Panc1 (cell line): ENCODE measurements at regions not wholly inside any gene's neighbourhood (a gene's known extent, or its start where the extent isn't known, plus 50 kb on each side); places are given as distances from the start of the nearest gene placed in this dataset.

ENCODE experiments used
- ATAC-seq: fragments of 200-7000 bp; cut with Tn5 transposase; 2 replicates; pipeline ENCODE4 v1.9.1; 2020; ENCODE audit warnings: mild to moderate bottlenecking, moderate library complexity
- BruUV-seq: library from RNA; stranded (reverse); fragments of 400-500 nt; replicated peaks from 2 replicates; lab custom pipeline; 2021; lab: Mats Ljungman, UMichigan
- CTCF ChIA-PET: fragments of 300-600 bp; sonication (Branson Sonifier 250); formaldehyde crosslinking; loops from one replicate; lab custom pipeline; 2022; ENCODE audit warnings: antibody characterized with exemption; lab: Charles Lee
- POLR2A ChIA-PET: fragments of 300-600 bp; sonication (Branson Sonifier 250); formaldehyde crosslinking; loops from one replicate; lab custom pipeline; 2022; ENCODE audit warnings: antibody characterized with exemption; lab: Charles Lee
- DNase-seq: peaks from one replicate; pipeline ENCODE4 v3.0.0-alpha.2; 2010; ENCODE audit warnings: low read depth, low spot score
- H3K27ac ChIP-seq: 2 replicates; pipeline ENCODE4 v1.5.1; 2011; ENCODE audit warnings: mild to moderate bottlenecking, low read length, inconsistent platforms
- H3K27me3 ChIP-seq: fragments of 200-500 bp; sonication (Bioruptor generic); 2 replicates; pipeline ENCODE4 v1.6.0; 2014; ENCODE audit warnings: low read length, inconsistent platforms; ENCODE audit not compliant: control insufficient read depth, insufficient read depth
- H3K36me3 ChIP-seq: fragments of 200-500 bp; sonication (Bioruptor generic); 2 replicates; pipeline ENCODE4 v1.5.1; 2014; ENCODE audit warnings: inconsistent platforms, mild to moderate bottlenecking, low read length, moderate library complexity; ENCODE audit not compliant: control insufficient read depth, insufficient read depth
- H3K4me1 ChIP-seq: 2 replicates; pipeline ENCODE4 v1.5.1; 2011; ENCODE audit warnings: inconsistent platforms, mild to moderate bottlenecking, low read length, moderate library complexity; ENCODE audit not compliant: control insufficient read depth, insufficient read depth
- H3K4me3 ChIP-seq, 2 experiments: 2 replicates each; pipeline ENCODE4 v1.5.1; 2011 to 2012; ENCODE audit warnings: low read depth in 2 of 2, low read length in 2 of 2, mild to moderate bottlenecking in 2 of 2, inconsistent platforms in 1 of 2, moderate library complexity in 1 of 2
- H3K9me3 ChIP-seq: fragments of 200-500 bp; sonication (Bioruptor generic); 2 replicates; pipeline ENCODE4 v1.5.1; 2014; ENCODE audit warnings: low read depth, mild to moderate bottlenecking, inconsistent platforms, low read length, moderate library complexity; ENCODE audit not compliant: control insufficient read depth, insufficient read depth
- POLR2AphosphoS5 ChIP-seq: IDR thresholded peaks from 2 replicates; pipeline ENCODE4 v1.6.1; 2012; ENCODE audit warnings: mild to moderate bottlenecking, low read depth, low read length, moderate library complexity
- REST ChIP-seq, 2 experiments: IDR thresholded peaks; 2 replicates each; pipeline ENCODE4 v1.6.1; 2011 to 2012; ENCODE audit warnings: low read depth in 2 of 2, control low read depth in 1 of 2, low read length in 1 of 2, mild to moderate bottlenecking in 1 of 2, moderate library complexity in 1 of 2; ENCODE audit not compliant: insufficient read depth in 1 of 2
- SIN3A ChIP-seq: IDR thresholded peaks from 2 replicates; pipeline ENCODE4 v1.6.1; 2012; ENCODE audit warnings: low read depth, mild to moderate bottlenecking, low read length, moderate library complexity, borderline replicate concordance; ENCODE audit not compliant: insufficient read depth
- TCF7L2 ChIP-seq: IDR thresholded peaks from 2 replicates; pipeline ENCODE4 v1.6.1; 2011; ENCODE audit warnings: mild to moderate bottlenecking, low read depth, low read length, inconsistent platforms
- in situ Hi-C: cut with HindIII; loops from 2 replicates; pipeline ENCODE4 v1.10.0; 2016; ENCODE audit warnings: low sequenced_read_pairs, low pct_unique_long_range_greater_than_20kb
- intact Hi-C: fragments of 100-400 bp; cut with micrococcal nuclease; formaldehyde crosslinking; loops from one replicate; pipeline ENCODE4 v1.10.0; 2022; ENCODE audit not compliant: unreplicated experiment
- TF ChIP-seq, protein P1 (sequence below): fragments of 450-650 bp; IDR thresholded peaks from 2 replicates; pipeline ENCODE4 v1.5.1; 2017; ENCODE audit warnings: mild to moderate bottlenecking

DNA sequence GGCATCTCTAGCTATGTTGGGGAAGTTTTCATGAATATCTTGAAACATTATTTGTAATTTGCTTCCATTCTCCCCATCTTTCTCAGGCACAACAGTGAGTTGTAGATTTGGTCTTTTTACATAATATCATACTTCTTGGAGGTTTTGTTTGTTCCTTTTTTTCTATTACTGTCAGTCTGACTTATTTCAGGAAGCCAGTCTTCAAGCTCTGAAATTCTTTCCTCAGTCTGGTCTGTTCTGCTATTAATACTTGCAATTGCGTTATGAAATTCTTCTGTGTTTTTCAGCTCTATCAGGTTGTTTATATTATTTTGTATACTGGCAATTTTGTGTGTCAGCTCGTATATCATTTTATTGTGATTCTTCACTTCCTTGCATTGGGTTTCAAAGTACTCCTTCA lies 424.6 kb upstream of the PTBP2 start:
- no peaks in the 10 kb centered on the region for H3K36me3 ChIP-seq
- ATAC-seq, result no peak
- TF ChIP-seq REST (IDR thresholded peaks at IDR 0.05; ENCODE audit: insufficient read depth in 1 of 2, low read depth in 2 of 2, low read length in 1 of 2), result no peak
- no peaks in the 10 kb centered on the region for H3K9me3 ChIP-seq
- in situ Hi-C loops (no loop called here), intact Hi-C loops (no loop called here)
- no peak for DNase-seq
- no peaks in the 10 kb centered on the region for H3K4me1 ChIP-seq
- H3K4me3 ChIP-seq, result no peak overlapping the region
- ChIA-PET POLR2A (no interaction called here), CTCF (no interaction called here)
- no TSS peak for BruUV-seq
- H3K27me3 ChIP-seq, result no peaks in the 10 kb centered on the region
- no peak overlapping the region for H3K27ac ChIP-seq

DNA sequence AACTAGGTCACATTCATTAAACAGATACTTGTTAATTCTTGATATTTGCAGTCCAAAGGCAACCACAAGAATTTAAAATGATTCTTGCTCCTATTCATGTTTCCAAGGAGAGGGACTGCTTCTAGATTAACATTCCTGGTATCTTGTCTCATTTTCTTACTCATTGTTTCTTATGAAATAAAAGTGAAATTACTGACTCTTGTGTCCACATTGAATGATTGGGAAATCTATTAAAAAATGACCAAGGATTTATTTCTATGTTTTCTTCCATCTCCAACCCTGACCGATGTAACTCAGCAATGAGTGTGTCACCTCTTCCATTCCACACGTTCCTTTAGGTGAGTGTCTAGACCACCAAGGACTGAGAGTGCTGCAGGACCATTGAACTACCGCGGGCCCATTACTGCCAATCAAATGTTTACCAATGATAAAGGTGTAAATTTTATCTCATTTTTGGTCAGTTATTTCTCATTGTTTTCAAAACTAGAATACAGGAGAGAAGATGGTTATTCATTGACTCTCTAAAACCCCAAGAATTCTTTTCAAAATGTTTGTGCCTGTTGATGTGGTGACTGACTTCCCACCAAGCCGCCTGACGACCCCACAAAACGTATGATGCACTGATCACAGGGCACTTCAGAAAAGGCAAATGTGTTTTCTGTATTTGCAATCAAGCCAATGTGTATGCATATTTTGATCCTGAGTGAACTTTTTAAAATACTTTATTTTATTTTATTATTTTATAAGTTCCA lies 414.6 kb upstream of the PTBP2 start:
- ChIA-PET CTCF (no interaction called here), POLR2A (no interaction called here)
- DNase-seq (no peak), ATAC-seq (no peak)
- no peaks in the 10 kb centered on the region for H3K36me3 ChIP-seq
- no peaks in the 10 kb centered on the region for H3K9me3 ChIP-seq
- H3K27me3 ChIP-seq, result no peaks in the 10 kb centered on the region
- intact Hi-C loops, result no loop called here
- TF ChIP-seq POLR2AphosphoS5 (no peak), REST (IDR thresholded peaks at IDR 0.05; ENCODE audit: insufficient read depth in 1 of 2, low read depth in 2 of 2, low read length in 1 of 2) (no peak), TCF7L2 (no peak), SIN3A (no peak)
- TF ChIP-seq, protein P1, sequence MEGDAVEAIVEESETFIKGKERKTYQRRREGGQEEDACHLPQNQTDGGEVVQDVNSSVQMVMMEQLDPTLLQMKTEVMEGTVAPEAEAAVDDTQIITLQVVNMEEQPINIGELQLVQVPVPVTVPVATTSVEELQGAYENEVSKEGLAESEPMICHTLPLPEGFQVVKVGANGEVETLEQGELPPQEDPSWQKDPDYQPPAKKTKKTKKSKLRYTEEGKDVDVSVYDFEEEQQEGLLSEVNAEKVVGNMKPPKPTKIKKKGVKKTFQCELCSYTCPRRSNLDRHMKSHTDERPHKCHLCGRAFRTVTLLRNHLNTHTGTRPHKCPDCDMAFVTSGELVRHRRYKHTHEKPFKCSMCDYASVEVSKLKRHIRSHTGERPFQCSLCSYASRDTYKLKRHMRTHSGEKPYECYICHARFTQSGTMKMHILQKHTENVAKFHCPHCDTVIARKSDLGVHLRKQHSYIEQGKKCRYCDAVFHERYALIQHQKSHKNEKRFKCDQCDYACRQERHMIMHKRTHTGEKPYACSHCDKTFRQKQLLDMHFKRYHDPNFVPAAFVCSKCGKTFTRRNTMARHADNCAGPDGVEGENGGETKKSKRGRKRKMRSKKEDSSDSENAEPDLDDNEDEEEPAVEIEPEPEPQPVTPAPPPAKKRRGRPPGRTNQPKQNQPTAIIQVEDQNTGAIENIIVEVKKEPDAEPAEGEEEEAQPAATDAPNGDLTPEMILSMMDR, result no peak
- no peak overlapping the region for H3K27ac ChIP-seq
- in situ Hi-C loops, result no loop called here
- no TSS peak for BruUV-seq
- H3K4me1 ChIP-seq, result no peaks in the 10 kb centered on the region; the same call in 1 of the 2 replicates
- no peak overlapping the region for H3K4me3 ChIP-seq
